ENCODE measurements at regions not wholly inside any gene's neighbourhood (a gene's known extent, or its start where the extent isn't known, plus 50 kb on each side); places are given as distances from the start of the nearest gene placed in this dataset.
"Not testable (repeated sequence)": the region's sequence is repeated elsewhere in the genome, so short reads cannot be mapped to it uniquely, and the experiment has no call there.

- not testable (repeated sequence) for TF ChIP-seq CTCF (IDR thresholded peaks at IDR 0.05; ENCODE audit: low read depth, low read length, poor library complexity, severe bottlenecking); EZH2phosphoT487 (IDR thresholded peaks at IDR 0.05; ENCODE audit: borderline replicate concordance, low read length)
These were observed 246.4 kb downstream of the TMEM121 start for GRCh38 chr14:105772710-105773250.

All from DOHH2 (cell line).